Sigmoid colon (tissue), 6 donors: ENCODE measurements at regions not wholly inside any gene's neighbourhood (a gene's known extent, or its start where the extent isn't known, plus 50 kb on each side); places are given as distances from the start of the nearest gene placed in this dataset.

Source experiments
- DNase-seq: peaks from one replicate; pipeline ENCODE4 v3.0.0-alpha.2; 2019
- H3K27ac ChIP-seq, 4 donors: fragments of 200-600 bp; sonication (generic); one replicate each; pipeline ENCODE4 v1.5.1; 2016 to 2019; ENCODE audit warnings: mild to moderate bottlenecking in 1 of 4
- H3K27me3 ChIP-seq, 3 donors: fragments of 200-600 bp; sonication (generic); one replicate each; pipeline ENCODE4 v1.5.1; 2019; ENCODE audit warnings: mild to moderate bottlenecking in 1 of 3
- H3K36me3 ChIP-seq, 4 donors: fragments of 200-600 bp; sonication (generic); one replicate each; pipeline ENCODE4 v1.5.1; 2016 to 2019
- H3K4me1 ChIP-seq, 4 donors: fragments of 200-600 bp; sonication (generic); one replicate each; pipeline ENCODE4 v1.5.1; 2017 to 2019
- H3K4me3 ChIP-seq, 4 donors: fragments of 200-600 bp; sonication (generic); one replicate each; pipeline ENCODE4 v1.5.1; 2017 to 2019; ENCODE audit warnings: mild to moderate bottlenecking in 2 of 4, moderate library complexity in 1 of 4
- H3K9me3 ChIP-seq, 4 donors: fragments of 200-600 bp in 3 of 4; sonication (generic) in 3 of 4; one replicate each; pipeline versions ENCODE4 v1.5.1 to v1.6.1; 2013 to 2019
- EP300 ChIP-seq, 4 donors: sonication (generic); formaldehyde crosslinking; IDR thresholded peaks; one replicate each; pipeline ENCODE4 v1.6.1; 2017; ENCODE audit warnings: antibody characterized with exemption in 4 of 4
- POLR2A ChIP-seq, 2 donors: fragments of 450-650 bp; IDR thresholded peaks; one replicate each; pipeline ENCODE4 v1.6.1; 2016; ENCODE audit warnings: antibody characterized with exemption in 2 of 2, mild to moderate bottlenecking in 2 of 2, moderate library complexity in 2 of 2
- POLR2AphosphoS5 ChIP-seq, 4 donors: sonication (generic); formaldehyde crosslinking; IDR thresholded peaks; one replicate each; pipeline ENCODE4 v1.6.1; 2017; ENCODE audit warnings: antibody characterized with exemption in 4 of 4
- WGBS, 2 donors: extraction: QIAGEN DNeasy Blood & Tissue Kit; methylation state at CpG; one replicate each; pipeline ENCODE4 v1.1.7; 2013; 5-methylcytosine and 5-hydroxymethylcytosine counted together
- intact Hi-C: fragments of 100-400 bp; cut with DNase I; formaldehyde crosslinking; loops from one replicate; pipeline ENCODE4 v1.15.1; 2023
- TF ChIP-seq, protein P1 (sequence below), 4 experiments: fragments of 450-650 bp in 3 of 4; fragments of 200-600 bp in 1 of 4; IDR thresholded peaks; one replicate each; pipeline ENCODE4 v1.5.1; 2016 to 2019; ENCODE audit warnings: antibody characterized with exemption in 4 of 4, mild to moderate bottlenecking in 3 of 4, moderate library complexity in 2 of 4
- donor health status: healthy with polysubstance abuse.
- donor health status: healthy.

DNA sequence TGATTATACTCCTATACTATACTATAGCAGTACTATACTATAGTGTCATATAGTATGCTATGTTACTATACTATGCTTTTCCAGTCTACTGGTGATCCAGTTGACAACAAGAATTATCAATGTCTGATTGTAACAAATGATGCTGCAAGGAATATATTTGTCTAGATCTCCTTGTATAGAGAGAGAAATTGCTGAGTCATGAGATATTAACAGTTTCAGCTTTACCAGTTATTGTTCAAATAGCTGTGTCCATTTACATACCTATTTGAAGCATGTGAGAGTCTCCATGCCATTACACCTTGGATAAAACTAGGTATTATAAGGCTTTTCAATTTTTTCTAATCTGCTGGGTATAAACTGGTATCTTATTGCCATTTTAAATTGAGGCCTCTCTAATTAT is 136.4 kb upstream of the SKOR2 start:
- TF ChIP-seq, protein P1, sequence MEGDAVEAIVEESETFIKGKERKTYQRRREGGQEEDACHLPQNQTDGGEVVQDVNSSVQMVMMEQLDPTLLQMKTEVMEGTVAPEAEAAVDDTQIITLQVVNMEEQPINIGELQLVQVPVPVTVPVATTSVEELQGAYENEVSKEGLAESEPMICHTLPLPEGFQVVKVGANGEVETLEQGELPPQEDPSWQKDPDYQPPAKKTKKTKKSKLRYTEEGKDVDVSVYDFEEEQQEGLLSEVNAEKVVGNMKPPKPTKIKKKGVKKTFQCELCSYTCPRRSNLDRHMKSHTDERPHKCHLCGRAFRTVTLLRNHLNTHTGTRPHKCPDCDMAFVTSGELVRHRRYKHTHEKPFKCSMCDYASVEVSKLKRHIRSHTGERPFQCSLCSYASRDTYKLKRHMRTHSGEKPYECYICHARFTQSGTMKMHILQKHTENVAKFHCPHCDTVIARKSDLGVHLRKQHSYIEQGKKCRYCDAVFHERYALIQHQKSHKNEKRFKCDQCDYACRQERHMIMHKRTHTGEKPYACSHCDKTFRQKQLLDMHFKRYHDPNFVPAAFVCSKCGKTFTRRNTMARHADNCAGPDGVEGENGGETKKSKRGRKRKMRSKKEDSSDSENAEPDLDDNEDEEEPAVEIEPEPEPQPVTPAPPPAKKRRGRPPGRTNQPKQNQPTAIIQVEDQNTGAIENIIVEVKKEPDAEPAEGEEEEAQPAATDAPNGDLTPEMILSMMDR (IDR thresholded peaks at IDR 0.05) = no peak
- TF ChIP-seq POLR2A (IDR thresholded peaks at IDR 0.05) (no peak), POLR2AphosphoS5 (IDR thresholded peaks at IDR 0.05) (no peak), EP300 (IDR thresholded peaks at IDR 0.05) (no peak)
- intact Hi-C loops = no loop called here
- H3K4me3 ChIP-seq = no peak overlapping the region

DNA sequence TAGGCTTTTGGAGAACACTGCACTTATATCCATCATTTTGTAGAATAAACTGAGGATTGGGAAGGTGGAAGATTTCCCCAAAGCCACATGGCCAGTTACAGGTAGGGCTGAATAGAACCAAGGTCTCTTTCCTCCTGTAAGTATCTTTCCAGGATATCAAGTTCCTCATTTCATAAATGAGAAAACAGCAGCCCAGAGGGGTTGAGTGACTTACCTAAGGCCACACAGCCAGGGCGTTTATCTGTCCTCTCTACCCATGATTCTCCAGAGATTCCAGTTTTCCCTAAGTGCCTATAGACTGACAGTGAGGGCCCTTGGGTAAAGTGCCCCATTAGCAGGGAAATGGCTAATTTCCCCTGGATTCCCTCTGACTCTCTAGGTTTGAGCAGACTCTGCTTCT is 132.3 kb upstream of the SKOR2 start:
- H3K9me3 ChIP-seq = peaks cover 0 to 4% (median 0%) of the 10 kb centered on the region in 4 donors
- H3K27ac ChIP-seq = no peak overlapping the region
- TF ChIP-seq POLR2AphosphoS5 (IDR thresholded peaks at IDR 0.05) = no peak
- TF ChIP-seq EP300 (IDR thresholded peaks at IDR 0.05) = no peak
- no peak for TF ChIP-seq POLR2A (IDR thresholded peaks at IDR 0.05)
- TF ChIP-seq, protein P1 (IDR thresholded peaks at IDR 0.05) = no peak
- WGBS, 2 donors = 74 to 77% methylated on average over 1 of the region's 1 CpG
- DNase-seq = no peak
- H3K4me3 ChIP-seq = no peak overlapping the region
- no peaks in the 10 kb centered on the region for H3K4me1 ChIP-seq
- H3K27me3 ChIP-seq = no peaks in the 10 kb centered on the region
- intact Hi-C loops = no loop called here
- H3K36me3 ChIP-seq = no peaks in the 10 kb centered on the region

More for the DNA sequence above, 136.4 kb upstream of the SKOR2 start:
- DNase-seq = no peak
- H3K27me3 ChIP-seq = no peaks in the 10 kb centered on the region
- no peaks in the 10 kb centered on the region for H3K4me1 ChIP-seq
- H3K36me3 ChIP-seq = no peaks in the 10 kb centered on the region
- no peak overlapping the region for H3K27ac ChIP-seq
- peaks cover 0 to 4% (median 0%) of the 10 kb centered on the region in 4 donors for H3K9me3 ChIP-seq

DNA sequence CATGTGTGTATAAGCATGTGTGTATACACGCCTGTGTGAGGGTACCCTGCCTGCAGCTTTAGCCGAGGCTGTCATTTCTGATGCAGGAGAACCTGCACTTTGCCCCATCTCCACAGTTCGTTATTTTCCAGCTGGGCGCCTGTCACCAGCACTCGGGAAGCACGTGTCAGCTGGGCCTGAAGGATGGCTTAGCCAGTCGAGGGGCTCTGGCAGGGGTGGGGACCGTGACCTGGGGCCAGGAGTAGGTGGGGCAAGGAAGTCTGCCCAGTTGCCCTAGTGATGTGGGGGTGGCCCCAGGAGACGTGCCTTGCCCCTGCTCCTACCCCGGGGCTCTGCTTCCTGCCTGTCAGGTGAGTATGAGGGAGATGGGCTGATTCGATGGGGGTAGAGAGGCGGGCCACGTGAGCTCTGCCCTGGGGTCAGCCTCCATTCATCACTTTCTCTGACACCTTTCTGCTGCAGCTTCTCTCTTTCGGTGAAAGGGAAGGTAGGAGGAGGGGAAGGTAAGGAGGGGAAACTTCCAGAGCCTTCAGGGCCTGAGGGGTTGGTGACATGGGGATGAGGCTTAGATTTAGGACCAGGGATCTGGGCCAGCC is 130.6 kb upstream of the SKOR2 start:
- DNase-seq = no peak
- no peaks in the 10 kb centered on the region for H3K36me3 ChIP-seq
- no peak overlapping the region for H3K4me3 ChIP-seq
- 20 to 38% methylated on average over 14 of the region's 14 CpGs for WGBS, 2 donors
- H3K4me1 ChIP-seq = no peaks in the 10 kb centered on the region
- no peak for TF ChIP-seq POLR2AphosphoS5 (IDR thresholded peaks at IDR 0.05)
- no peak for TF ChIP-seq EP300 (IDR thresholded peaks at IDR 0.05)
- TF ChIP-seq POLR2A (IDR thresholded peaks at IDR 0.05) = no peak
- TF ChIP-seq, protein P1 (IDR thresholded peaks at IDR 0.05) = no peak
- H3K27ac ChIP-seq = no peak overlapping the region
- intact Hi-C loops = no loop called here
- no peaks in the 10 kb centered on the region for H3K27me3 ChIP-seq
- H3K9me3 ChIP-seq = peaks cover 0 to 4% (median 0%) of the 10 kb centered on the region in 4 donors

DNA sequence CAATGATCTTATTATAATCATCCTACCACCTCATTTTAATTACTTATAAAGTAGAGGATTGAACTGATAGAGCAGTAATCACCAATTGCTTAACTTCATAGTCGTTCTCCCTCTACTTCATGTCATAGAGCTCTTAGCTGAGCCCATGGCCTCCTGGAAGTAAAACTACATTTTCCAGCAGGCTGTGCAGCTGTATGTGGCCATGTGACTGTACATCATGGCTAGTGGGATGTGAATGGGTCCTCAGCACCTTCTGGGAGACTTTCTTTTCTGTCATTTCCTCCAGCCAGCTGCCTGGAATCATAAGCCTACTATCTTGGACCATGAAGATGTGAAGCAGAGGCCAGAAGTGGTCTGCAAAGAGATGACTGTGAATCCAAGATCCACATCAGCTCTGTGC is 128.7 kb upstream of the SKOR2 start:
- WGBS, 2 donors = 81 to 88% methylated on average over 1 of the region's 1 CpG
- H3K9me3 ChIP-seq = no peaks in the 10 kb centered on the region
- H3K4me1 ChIP-seq = no peaks in the 10 kb centered on the region
- no peaks in the 10 kb centered on the region for H3K27me3 ChIP-seq
- no peak for DNase-seq
- H3K36me3 ChIP-seq = no peaks in the 10 kb centered on the region
- no peak overlapping the region for H3K4me3 ChIP-seq
- no peak for TF ChIP-seq POLR2A (IDR thresholded peaks at IDR 0.05)
- TF ChIP-seq, protein P1 (IDR thresholded peaks at IDR 0.05) = no peak
- TF ChIP-seq EP300 (IDR thresholded peaks at IDR 0.05) = no peak
- no peak for TF ChIP-seq POLR2AphosphoS5 (IDR thresholded peaks at IDR 0.05)
- no peak overlapping the region for H3K27ac ChIP-seq
- intact Hi-C loops = no loop called here

DNA sequence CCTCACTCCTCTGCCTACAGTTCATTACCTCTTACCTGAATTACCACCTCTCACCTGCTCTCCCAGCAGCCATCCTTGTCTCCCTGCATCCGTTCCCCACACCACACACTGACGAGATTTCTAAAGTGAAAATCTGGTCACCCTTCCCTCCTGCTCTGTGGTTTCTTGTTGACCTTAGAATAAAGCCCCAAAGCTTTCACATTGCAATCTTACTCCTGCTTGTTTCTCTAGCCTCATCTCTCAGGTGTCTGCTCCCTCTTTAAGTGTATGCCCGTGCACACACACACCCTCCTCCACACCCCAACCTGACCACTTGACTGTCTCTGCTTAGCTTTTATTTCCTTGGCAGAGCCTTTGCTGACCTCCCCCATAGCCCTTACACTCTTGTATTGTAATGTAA is 122.0 kb upstream of the SKOR2 start:
- H3K36me3 ChIP-seq = no peaks in the 10 kb centered on the region
- H3K27me3 ChIP-seq = no peaks in the 10 kb centered on the region
- TF ChIP-seq EP300 (IDR thresholded peaks at IDR 0.05) (no peak), POLR2AphosphoS5 (IDR thresholded peaks at IDR 0.05) (no peak), POLR2A (IDR thresholded peaks at IDR 0.05) (no peak)
- TF ChIP-seq, protein P1 (IDR thresholded peaks at IDR 0.05) = no peak
- no peak overlapping the region for H3K4me3 ChIP-seq
- DNase-seq = no peak
- intact Hi-C loops = no loop called here
- H3K9me3 ChIP-seq = no peaks in the 10 kb centered on the region
- H3K27ac ChIP-seq = no peak overlapping the region
- WGBS, 2 donors = 63 to 85% methylated on average over 3 of the region's 3 CpGs
- no peaks in the 10 kb centered on the region for H3K4me1 ChIP-seq
